Stimulated activated naive CD8-positive, alpha-beta T cell treated with anti-CD3 and anti-CD28 coated beads, Interleukin-15, Interleukin-2, amounts not matched to agents 100 ng/mL and 50 ng/mL, for 24 hours (primary cell): ENCODE measurements at regions not wholly inside any gene's neighbourhood (a gene's known extent, or its start where the extent isn't known, plus 50 kb on each side); places are given as distances from the start of the nearest gene placed in this dataset.

Experiments used
- H3K27ac Mint-ChIP-seq: one replicate; pipeline ENCODE4 v1.8.0; 2021; ENCODE audit warnings: mild to moderate bottlenecking, mixed read lengths
- H3K27me3 Mint-ChIP-seq: one replicate; pipeline ENCODE4 v1.8.0; 2021; ENCODE audit warnings: mixed read lengths
- H3K36me3 Mint-ChIP-seq: one replicate; pipeline ENCODE4 v1.8.0; 2021; ENCODE audit warnings: low read depth, mixed read lengths
- H3K4me1 Mint-ChIP-seq: one replicate; pipeline ENCODE4 v1.8.0; 2021; ENCODE audit warnings: low read depth, mixed read lengths
- H3K4me3 Mint-ChIP-seq: one replicate; pipeline ENCODE4 v1.8.0; 2021; ENCODE audit warnings: mild to moderate bottlenecking, mixed read lengths
- H3K9me3 Mint-ChIP-seq: one replicate; pipeline ENCODE4 v1.8.0; 2021; ENCODE audit warnings: mixed read lengths

DNA sequence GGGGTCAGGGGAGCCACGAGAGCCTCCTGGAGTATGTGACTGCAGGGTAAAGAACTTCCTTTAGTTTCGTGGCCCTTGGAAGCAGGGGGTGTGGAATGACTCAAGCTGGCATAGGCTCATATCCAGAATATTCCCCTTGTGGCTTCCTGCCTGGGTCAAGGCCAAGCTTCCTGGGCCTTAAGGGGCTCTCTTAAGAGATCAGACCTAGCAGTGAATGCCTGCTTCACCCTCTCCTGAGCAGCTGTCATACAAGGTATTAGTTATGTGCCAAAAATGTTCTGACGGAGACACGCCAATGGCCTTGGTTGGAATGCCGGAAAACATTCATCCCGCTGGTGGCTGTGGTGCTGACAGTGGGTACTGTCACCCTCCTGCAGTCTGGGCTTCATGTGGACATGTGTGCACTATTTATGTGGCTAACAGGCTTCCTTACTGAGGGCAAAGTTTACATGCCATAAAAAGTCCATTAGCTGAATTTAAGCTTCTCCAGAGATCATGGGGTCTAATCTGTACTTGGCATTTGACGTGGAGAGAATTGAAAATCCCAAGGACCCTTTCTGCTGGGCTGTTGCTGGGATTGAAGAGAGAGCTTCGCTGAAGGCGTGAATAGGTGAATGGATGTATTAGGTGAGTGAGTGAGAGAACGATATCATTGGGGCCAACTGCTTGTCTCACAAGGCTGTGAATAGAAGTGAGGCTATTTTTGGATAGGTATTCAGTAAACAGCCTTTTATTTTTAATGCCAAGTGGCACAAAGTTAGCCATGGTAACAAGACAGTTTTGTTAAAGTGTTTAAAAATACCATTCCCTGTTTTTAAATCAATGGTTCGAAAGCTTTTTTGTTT is 156.8 kb downstream of the MACROH2A1 start:
- Mint-ChIP-seq H3K4me3 (no peak overlapping the region), H3K4me1 (no peaks in the 10 kb centered on the region), H3K27me3 (no peaks in the 10 kb centered on the region), H3K9me3 (no peaks in the 10 kb centered on the region), H3K36me3 (no peaks in the 10 kb centered on the region), H3K27ac (no peak overlapping the region)

DNA sequence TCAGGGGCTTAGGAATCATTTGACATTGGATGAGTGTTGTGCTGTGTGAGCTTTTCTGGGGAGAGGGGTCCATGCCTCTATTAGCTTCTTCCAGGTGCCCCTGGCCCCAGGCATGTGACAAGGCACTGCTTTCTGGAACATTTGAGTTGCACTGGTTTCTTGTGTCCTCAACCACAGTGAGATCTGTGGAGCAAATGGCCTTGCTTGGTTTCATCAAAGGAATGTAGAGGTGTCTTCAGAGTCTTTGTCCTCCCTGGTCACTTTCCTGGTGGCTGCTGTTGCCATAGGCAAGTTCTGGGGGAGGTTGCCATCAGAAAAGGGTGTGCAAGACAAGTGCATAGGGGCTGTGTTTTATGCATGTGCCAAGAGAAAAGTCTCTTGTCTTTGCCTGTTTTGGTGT is 157.5 kb downstream of the MACROH2A1 start:
- Mint-ChIP-seq H3K9me3 (no peaks in the 10 kb centered on the region), H3K27ac (no peak overlapping the region), H3K36me3 (no peaks in the 10 kb centered on the region), H3K4me1 (no peaks in the 10 kb centered on the region), H3K4me3 (no peak overlapping the region), H3K27me3 (no peaks in the 10 kb centered on the region)

DNA sequence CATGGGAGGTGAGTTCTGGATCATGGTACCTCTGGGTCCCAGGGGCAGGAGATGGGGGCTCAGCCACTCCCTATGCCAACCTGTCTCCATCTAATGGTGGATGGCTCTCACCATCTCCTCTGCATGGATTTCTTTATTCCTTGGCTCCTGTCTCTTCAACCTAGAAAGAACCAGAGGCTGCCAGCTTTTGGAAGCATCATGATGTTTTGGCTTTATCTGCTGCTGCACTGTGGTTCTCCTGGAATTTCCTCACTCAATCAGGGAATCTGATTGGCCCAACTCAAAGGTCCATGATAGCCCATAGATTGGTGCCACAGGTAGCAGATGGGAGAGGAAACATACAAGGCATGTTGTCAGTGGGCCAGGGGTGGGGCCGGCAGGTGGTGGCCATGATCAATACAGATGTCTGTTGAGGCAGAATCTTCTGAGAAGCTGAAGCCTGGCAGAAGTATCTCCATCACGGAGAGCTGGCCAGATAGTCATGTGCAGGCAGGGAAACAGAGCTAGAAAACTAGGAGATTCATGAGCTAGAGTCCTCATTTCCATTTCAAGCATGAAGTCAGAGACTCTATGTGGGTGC is 158.2 kb downstream of the MACROH2A1 start:
- H3K27me3 Mint-ChIP-seq, result no peaks in the 10 kb centered on the region
- no peak overlapping the region for H3K4me3 Mint-ChIP-seq
- no peak overlapping the region for H3K27ac Mint-ChIP-seq
- H3K36me3 Mint-ChIP-seq, result no peaks in the 10 kb centered on the region
- no peaks in the 10 kb centered on the region for H3K4me1 Mint-ChIP-seq
- no peaks in the 10 kb centered on the region for H3K9me3 Mint-ChIP-seq

DNA sequence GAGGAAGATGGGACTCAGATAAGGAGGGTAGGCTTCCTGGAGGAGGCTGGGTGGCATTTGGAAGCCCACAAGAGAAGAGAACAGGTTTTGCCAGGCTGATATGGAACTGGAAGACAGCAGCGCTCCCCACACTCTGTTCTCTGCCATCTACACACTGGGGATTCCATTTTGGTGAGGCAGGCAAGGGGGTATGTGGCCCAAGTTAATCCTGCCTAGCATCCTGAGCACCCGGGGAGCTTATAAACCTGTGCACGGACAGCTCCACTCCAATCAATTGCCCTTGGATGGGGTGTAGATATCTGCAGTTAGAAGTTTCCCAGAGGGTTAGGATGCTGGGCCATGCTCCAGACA is 158.8 kb downstream of the MACROH2A1 start:
- Mint-ChIP-seq H3K4me1 (no peaks in the 10 kb centered on the region), H3K4me3 (no peak overlapping the region), H3K9me3 (no peaks in the 10 kb centered on the region), H3K36me3 (no peaks in the 10 kb centered on the region), H3K27ac (no peak overlapping the region), H3K27me3 (no peaks in the 10 kb centered on the region)

DNA sequence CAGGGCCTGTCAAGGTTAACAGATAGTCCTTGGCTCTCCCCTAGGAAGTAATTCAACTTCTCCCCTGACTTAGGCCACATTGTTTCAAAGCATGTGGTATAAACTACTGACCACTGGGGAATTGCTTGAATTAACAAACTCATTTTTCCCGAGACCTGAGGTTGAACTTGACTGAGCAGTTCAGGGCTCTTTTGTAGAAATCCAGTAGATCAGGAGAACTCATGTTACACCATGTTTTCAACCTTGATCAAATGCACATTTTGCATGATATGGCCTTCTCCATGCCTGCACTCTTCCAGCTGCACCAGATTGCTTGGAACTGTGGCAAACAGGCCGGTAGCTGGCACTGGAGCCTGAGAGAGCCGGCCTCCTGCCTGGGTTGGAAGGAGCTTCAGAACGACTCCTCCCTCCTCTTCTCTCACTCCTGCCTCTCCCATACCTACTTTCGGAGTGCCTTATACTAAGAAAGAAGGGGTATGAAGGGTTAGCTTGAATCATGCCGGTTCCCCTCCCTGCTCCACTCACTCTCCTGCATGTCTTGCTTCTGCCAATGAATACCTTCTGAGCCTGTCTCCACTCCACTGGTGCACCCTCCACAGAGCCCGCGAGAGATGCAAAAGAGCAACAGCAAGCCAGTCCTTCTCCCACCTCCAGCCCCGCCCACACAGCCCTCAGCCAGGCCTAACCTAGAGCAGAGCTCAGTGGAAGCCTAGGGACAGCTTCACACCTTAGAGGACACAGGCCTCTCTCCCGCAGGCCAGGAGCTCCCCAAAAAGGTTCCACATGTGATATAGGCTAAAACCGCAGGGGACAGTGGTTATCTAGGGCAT is 159.4 kb downstream of the MACROH2A1 start:
- H3K27me3 Mint-ChIP-seq, result no peaks in the 10 kb centered on the region
- H3K4me3 Mint-ChIP-seq, result no peak overlapping the region
- H3K9me3 Mint-ChIP-seq, result no peaks in the 10 kb centered on the region
- no peak overlapping the region for H3K27ac Mint-ChIP-seq
- no peaks in the 10 kb centered on the region for H3K36me3 Mint-ChIP-seq
- no peaks in the 10 kb centered on the region for H3K4me1 Mint-ChIP-seq

DNA sequence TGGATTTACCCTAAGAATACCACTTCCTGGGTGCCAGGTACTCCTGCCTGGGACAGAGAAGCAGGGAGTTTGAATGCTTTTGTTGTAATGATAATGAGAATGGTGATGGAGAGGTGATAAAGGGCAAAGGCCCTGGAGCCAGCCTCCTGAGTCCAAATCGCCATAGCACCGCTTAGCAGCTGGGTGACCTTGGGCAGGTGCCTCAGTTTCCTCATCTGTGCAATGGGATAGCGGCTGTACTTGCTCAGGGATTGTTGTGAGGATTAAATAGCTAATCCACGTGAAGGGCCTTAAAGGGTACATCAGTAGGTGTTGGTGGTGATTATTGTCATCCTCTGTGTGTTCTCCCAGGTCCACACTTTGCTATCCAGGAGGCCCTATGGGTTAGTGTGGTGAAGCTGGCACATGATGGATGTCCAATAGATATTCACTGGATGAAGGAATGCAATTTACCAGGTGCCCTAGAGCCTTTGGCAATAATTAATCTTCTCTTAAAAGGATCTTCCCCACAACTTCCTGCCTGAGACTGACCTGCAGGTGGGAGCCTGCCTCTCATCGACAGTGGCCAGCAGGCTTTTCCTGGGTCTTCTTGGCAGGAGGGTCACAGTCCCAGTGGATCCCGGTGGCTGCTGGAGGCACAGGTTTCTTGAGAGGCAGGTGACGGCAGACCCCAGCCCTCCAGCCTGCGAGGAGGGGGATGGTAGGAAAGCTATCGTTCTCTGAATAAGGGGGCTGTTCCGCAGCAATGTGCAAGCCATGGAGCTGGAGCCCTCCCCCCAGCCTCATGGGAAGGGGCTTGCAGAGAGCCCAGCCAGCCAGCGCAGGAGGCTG is 160.2 kb downstream of the MACROH2A1 start:
- Mint-ChIP-seq H3K27ac (no peak overlapping the region), H3K9me3 (no peaks in the 10 kb centered on the region), H3K27me3 (no peaks in the 10 kb centered on the region), H3K36me3 (no peaks in the 10 kb centered on the region), H3K4me3 (no peak overlapping the region), H3K4me1 (no peaks in the 10 kb centered on the region)

DNA sequence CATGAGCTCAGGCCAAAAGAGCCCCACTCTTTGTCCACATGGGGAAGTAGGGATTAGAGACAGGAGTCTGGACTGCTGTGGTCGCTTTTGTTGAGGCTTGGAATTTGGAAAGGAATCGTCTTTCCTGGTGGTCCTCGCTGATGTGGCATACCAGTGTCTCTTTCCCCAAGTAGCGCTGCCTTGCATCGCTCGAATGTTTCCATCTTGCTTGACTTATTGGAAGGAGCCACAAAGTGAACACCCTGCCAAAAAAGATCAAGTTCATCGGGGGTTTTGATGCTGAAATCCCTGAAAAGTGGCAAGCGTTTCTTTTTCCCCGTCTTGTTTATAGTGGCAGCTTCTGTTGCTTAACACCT is 161.3 kb downstream of the MACROH2A1 start:
- no peak overlapping the region for H3K27ac Mint-ChIP-seq
- H3K4me3 Mint-ChIP-seq, result no peak overlapping the region
- no peaks in the 10 kb centered on the region for H3K4me1 Mint-ChIP-seq
- no peaks in the 10 kb centered on the region for H3K9me3 Mint-ChIP-seq
- H3K27me3 Mint-ChIP-seq, result no peaks in the 10 kb centered on the region
- H3K36me3 Mint-ChIP-seq, result no peaks in the 10 kb centered on the region

DNA sequence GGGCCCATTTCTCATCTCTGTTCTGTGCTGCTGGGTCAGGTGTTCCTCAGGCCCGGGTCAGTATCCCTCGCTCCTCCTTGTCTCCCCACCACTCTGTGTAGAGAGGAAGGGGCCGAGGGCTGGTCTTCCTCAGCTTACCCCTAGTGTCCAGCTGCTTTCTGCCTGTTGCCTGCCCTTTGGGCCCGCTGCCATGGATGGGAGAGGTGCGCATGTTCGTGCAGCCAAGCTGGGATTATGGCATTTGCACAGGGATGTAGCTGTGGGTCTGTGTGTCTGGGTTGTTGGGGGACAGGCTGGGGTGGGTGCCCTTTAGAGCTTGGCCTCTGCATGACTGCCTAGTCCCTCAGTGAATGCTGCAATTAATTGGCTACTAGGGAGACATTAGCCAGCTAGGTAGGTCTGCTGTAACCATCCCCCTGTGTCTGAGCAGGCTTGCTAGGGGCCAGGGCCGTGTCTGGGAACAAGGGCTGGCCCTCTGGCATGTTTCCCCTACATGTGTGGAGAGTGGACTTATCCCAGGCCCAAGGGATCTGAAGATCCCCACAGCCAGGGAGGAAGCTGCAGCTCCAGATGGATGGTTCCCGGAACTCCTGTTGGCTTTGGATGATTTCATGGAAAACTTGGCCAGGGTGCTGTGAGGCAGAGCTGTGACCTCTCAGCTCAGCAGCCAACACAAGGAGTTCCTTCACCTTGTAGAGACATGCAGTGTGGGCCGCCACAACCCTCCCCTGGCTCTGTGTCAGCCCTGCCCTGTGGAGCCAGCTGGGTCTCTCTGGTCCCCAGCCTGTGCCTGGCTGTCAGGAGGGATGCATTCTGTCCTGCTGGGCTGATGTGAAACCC is 161.9 kb downstream of the MACROH2A1 start:
- H3K9me3 Mint-ChIP-seq, result no peaks in the 10 kb centered on the region
- H3K4me3 Mint-ChIP-seq, result no peak overlapping the region
- H3K36me3 Mint-ChIP-seq, result no peaks in the 10 kb centered on the region
- H3K27ac Mint-ChIP-seq, result no peak overlapping the region
- H3K27me3 Mint-ChIP-seq, result no peaks in the 10 kb centered on the region
- no peaks in the 10 kb centered on the region for H3K4me1 Mint-ChIP-seq

DNA sequence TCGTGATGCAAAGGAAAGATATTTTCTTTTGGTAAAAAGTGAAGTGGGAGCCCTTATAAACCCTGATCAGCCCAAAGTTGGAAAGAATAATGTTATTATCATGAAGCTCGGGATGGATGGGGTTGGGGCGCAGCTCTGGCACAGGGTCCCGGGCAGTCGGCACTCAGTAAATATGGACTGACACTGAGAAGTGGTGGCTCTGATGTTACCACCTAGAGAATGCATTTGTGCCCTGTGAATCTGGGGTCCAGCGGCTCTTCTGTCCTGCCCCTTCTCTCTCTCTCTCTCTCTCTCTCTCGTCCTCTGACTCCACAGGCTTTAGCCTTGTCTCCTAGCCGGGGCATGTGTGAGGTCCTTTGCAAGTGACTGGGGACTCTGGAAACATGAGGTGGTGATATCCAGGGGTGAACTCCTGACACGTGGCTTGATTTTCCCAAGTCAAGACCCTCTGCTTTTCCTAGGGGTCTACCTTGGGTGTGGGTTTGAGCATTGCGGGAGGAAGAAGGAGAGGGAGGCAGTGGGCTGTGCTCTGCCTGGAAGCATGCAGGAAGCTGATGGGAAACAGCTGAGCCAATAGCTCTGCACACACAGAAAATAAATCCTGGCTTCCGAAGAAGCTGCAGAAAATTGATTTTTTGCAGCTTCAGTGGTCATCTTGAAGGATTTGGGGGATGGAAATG is 162.7 kb downstream of the MACROH2A1 start:
- no peak overlapping the region for H3K27ac Mint-ChIP-seq
- H3K4me1 Mint-ChIP-seq, result no peaks in the 10 kb centered on the region
- no peaks in the 10 kb centered on the region for H3K9me3 Mint-ChIP-seq
- no peak overlapping the region for H3K4me3 Mint-ChIP-seq
- no peaks in the 10 kb centered on the region for H3K36me3 Mint-ChIP-seq
- H3K27me3 Mint-ChIP-seq, result no peaks in the 10 kb centered on the region

DNA sequence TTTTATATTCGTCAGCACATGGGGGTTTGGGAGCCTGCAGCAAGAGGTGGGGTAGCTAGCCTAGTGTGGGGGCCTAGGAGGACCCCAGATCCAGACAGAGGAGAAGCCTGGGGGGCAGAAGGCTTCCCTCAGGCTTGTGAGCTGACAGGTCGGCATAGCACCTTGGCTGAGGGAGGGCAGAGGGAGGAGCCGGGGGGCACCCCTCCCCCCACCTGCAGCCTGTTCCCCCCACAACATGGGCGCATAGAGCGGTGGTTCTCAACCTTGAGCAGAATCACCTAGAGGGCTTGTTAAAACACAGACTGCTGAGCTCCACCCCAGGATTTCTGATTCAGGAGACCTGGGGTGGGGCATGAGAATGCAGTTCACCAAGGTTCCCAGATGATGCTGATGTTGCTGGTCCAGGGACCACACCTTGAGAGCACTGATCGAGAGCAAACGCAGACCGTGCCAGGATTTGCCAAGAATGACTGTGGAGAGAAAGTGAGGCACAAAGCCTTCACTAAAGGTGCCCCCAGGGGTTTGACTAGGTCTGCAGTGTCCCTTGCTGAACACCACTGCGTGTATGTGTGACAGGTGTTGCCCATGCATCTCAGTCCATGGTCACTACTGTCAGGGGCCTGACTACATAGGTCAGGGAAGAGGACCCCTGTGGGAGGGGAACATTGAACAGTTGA is 163.3 kb downstream of the MACROH2A1 start:
- Mint-ChIP-seq H3K9me3 (no peaks in the 10 kb centered on the region), H3K4me1 (no peaks in the 10 kb centered on the region), H3K27me3 (no peaks in the 10 kb centered on the region), H3K27ac (no peak overlapping the region), H3K4me3 (no peak overlapping the region), H3K36me3 (no peaks in the 10 kb centered on the region)

DNA sequence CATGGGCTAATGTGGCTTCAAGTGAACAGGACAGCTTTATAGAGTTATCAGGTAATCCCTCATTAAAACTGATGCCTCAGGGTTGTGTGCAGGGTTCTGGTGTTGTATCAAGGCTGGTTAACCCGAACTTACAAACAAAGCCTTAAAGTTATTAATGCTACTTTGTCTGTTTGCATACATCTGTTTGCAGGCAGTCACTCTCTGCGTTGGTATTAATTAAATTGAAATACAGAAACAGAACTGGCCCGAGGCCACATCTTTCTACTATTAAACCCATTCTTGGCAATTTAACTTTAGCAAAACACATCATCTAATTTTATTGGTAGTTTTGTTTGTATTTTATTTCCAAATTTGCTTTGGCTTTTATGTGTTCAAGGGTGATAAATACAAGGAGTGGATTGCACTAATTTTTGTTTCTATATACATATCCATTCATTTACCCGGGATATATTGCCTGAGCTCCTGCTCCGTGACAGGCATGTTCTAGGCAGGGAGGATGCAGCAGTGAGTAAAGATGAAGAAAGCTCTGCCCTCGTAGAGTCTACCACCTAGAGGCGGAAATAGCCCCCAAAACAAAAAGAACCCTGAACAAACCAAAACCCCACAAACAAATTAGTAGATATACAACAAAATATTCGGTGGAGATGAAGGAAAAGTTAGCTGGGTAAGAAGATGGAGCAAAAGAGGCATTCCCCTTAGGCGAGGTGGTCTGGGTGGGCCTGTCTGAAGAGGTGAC is 164.2 kb downstream of the MACROH2A1 start:
- H3K27ac Mint-ChIP-seq, result no peak overlapping the region
- H3K4me1 Mint-ChIP-seq, result no peaks in the 10 kb centered on the region
- H3K4me3 Mint-ChIP-seq, result no peak overlapping the region
- no peaks in the 10 kb centered on the region for H3K27me3 Mint-ChIP-seq
- H3K36me3 Mint-ChIP-seq, result no peaks in the 10 kb centered on the region
- no peaks in the 10 kb centered on the region for H3K9me3 Mint-ChIP-seq

DNA sequence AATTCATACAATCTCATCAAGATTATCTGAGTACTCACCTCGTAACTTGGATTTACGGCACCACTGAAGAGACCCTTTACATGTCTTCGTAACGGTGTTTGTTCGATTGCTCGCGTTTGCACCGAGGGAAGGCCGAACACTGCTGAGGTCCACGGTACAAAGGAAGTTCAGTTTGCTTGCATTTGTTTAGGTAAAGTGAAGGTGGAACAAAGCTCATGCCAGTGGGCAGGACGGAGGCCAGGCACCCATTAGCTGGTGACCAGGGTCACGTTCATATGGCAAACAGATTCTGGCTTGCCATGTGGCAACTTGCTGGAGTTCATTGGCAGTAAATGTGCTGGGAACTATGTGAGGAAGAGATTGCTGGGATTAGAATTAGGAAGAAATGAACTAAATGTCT is 164.8 kb downstream of the MACROH2A1 start:
- Mint-ChIP-seq H3K4me3 (no peak overlapping the region), H3K4me1 (no peaks in the 10 kb centered on the region), H3K27ac (no peak overlapping the region), H3K27me3 (no peaks in the 10 kb centered on the region), H3K36me3 (no peaks in the 10 kb centered on the region), H3K9me3 (no peaks in the 10 kb centered on the region)

DNA sequence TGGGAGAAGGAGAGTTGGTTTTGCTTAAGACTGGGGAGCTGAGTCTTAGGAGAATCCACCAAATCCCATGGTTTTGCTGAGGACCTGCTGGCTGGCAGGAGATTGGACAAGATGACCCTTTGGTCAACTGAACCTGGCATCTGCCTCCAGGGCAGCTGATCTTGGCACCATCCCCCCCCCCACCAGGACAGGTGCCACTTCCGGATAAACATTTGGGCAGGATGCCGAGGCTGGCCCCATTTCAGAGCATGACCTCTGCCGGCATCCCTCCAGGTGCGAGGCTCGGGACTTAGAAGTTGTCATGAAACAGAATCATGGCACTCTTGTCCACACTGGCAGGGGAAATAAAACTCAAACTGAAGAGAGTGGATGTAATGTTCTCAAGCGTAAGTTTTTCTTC is 165.6 kb downstream of the MACROH2A1 start:
- H3K27me3 Mint-ChIP-seq, result no peaks in the 10 kb centered on the region
- H3K4me3 Mint-ChIP-seq, result no peak overlapping the region
- no peaks in the 10 kb centered on the region for H3K36me3 Mint-ChIP-seq
- no peaks in the 10 kb centered on the region for H3K4me1 Mint-ChIP-seq
- no peaks in the 10 kb centered on the region for H3K9me3 Mint-ChIP-seq
- no peak overlapping the region for H3K27ac Mint-ChIP-seq
